Central memory CD8-positive, alpha-beta T cell (primary cell): ENCODE measurements at regions not wholly inside any gene's neighbourhood (a gene's known extent, or its start where the extent isn't known, plus 50 kb on each side); places are given as distances from the start of the nearest gene placed in this dataset.
"Not testable (repeated sequence)": the region's sequence is repeated elsewhere in the genome, so short reads cannot be mapped to it uniquely, and the experiment has no call there.

Experiments used
- ATAC-seq: fragments of 150-1000 bp; cut with Tn5 transposase; replicated peaks from 2 replicates; pipeline ENCODE4 v1.10.0; 2022; ENCODE audit warnings: mild to moderate bottlenecking, moderate FRiP score, moderate number of reproducible peaks; ENCODE audit not compliant: poor library complexity, severe bottlenecking; ENCODE audit errors: extremely low read depth
- DNase-seq, 2 donors: peaks; one replicate each; pipeline ENCODE4 v3.0.0; 2021; ENCODE audit warnings: low spot score in 2 of 2
- H3K27ac Mint-ChIP-seq: one replicate; pipeline ENCODE4 v1.8.0; 2022; ENCODE audit warnings: low read depth, mild to moderate bottlenecking, moderate library complexity, mixed read lengths
- H3K27me3 Mint-ChIP-seq: one replicate; pipeline ENCODE4 v1.8.0; 2022; ENCODE audit warnings: mixed read lengths
- H3K36me3 Mint-ChIP-seq: one replicate; pipeline ENCODE4 v1.8.0; 2022; ENCODE audit warnings: mild to moderate bottlenecking, moderate library complexity, mixed read lengths; ENCODE audit not compliant: insufficient read depth
- H3K4me1 Mint-ChIP-seq: one replicate; pipeline ENCODE4 v1.8.0; 2022; ENCODE audit warnings: mixed read lengths
- H3K4me3 Mint-ChIP-seq: one replicate; pipeline ENCODE4 v1.8.0; 2022; ENCODE audit warnings: mild to moderate bottlenecking, moderate library complexity, mixed read lengths
- H3K9me3 Mint-ChIP-seq: one replicate; pipeline ENCODE4 v1.8.0; 2022; ENCODE audit warnings: mixed read lengths

DNA sequence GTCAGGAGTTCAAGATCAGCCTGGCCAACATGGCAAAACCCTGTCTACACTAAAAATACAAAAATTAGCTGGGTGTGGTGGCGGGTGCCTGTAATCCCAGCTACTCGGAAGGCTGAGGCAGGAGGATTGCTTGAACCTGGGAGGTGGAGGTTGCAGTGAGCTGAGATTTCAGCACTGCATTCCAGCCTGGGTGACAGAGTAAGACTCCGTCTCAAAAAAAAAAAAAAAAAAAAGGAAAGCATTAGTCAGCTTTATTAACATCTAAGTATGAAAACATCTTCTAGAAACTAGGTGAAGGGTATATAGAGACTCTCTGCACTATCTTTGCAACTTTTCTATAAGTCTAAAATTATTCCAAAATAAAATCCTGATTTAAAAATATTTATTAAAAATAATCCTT lies 152.2 kb downstream of the BLID start:
- not testable (repeated sequence) for H3K27ac Mint-ChIP-seq

DNA sequence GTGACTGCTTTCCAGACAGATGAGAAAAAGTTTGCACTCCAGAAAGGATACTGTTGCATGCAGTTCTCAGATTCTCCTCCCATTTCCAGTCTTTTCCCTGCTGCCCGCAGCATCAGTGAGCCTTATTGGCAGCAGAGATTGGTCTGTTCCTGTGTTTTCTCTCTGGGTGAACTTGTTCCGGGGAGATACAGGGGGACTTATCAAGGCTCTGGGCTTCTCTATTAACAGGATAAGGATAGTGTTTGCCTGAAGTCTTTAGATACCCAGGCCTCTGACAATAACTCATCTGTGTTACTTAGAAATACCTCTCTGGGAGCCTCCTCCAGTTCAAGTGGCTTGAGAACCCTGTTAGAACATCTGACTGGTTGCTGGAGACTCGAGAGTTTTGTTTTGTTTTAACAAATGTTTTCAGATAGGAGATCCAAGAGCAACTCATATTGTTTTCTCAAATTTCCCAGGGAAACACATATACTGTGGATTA lies 154.7 kb downstream of the BLID start:
- Mint-ChIP-seq H3K27ac (no peak overlapping the region), H3K36me3 (no peaks in the 10 kb centered on the region), H3K4me1 (no peaks in the 10 kb centered on the region), H3K27me3 (peaks cover 27% of the 10 kb centered on the region), H3K9me3 (peaks cover 5% of the 10 kb centered on the region), H3K4me3 (no peak overlapping the region)
- DNase-seq: no peak
- no peak for ATAC-seq

More for the DNA sequence above, 152.2 kb downstream of the BLID start:
- not testable (repeated sequence) for DNase-seq, H3K4me3 Mint-ChIP-seq, H3K36me3 Mint-ChIP-seq, H3K4me1 Mint-ChIP-seq, ATAC-seq
- H3K9me3 Mint-ChIP-seq: peaks cover 12% of the 10 kb centered on the region
- peaks cover 29% of the 10 kb centered on the region for H3K27me3 Mint-ChIP-seq

GRCh38 chr11:121958971-121959325 lies 157.1 kb downstream of the BLID start:
- ATAC-seq (no peak), DNase-seq (no peak)
- H3K36me3 Mint-ChIP-seq: no peaks in the 10 kb centered on the region
- no peaks in the 10 kb centered on the region for H3K4me1 Mint-ChIP-seq
- H3K9me3 Mint-ChIP-seq: peaks cover 5% of the 10 kb centered on the region
- no peak overlapping the region for H3K4me3 Mint-ChIP-seq
- peaks cover 31% of the 10 kb centered on the region for H3K27me3 Mint-ChIP-seq
- H3K27ac Mint-ChIP-seq: no peak overlapping the region

DNA sequence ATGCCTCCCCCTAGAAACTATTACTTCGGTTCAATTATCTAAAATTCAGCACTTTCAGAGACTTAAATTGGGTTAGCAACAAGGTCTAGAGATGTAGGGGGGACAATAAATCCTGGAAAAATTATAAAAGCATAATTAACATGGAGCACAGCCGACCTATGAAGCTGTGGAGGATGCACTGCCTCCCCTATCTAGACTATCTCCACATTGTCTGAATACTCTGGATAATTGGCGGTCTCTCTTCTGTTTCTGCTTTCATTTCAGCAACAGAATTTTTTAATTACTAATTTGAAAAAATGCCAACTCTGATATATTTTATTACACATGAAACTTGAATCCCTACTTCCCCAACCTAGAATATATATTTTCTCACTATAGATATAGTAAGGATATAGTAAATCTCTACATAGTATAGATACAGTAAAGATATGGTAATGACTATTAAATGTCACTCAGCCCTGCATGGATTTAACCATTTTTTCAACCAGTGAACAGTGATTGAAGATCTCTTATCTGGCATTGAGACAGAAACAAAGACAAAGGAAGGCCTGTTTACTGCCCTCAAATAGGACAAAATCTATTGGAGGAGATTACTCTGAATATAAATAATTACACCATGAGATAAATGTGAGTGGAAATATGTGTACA lies 157.6 kb downstream of the BLID start:
- no peaks in the 10 kb centered on the region for H3K36me3 Mint-ChIP-seq
- no peak overlapping the region for H3K4me3 Mint-ChIP-seq
- H3K27me3 Mint-ChIP-seq: peaks cover 30% of the 10 kb centered on the region
- no peak for DNase-seq
- H3K4me1 Mint-ChIP-seq: no peaks in the 10 kb centered on the region
- H3K9me3 Mint-ChIP-seq: peaks cover 5% of the 10 kb centered on the region
- no peak for ATAC-seq
- no peak overlapping the region for H3K27ac Mint-ChIP-seq

GRCh38 chr11:121953122-121953521 lies 162.9 kb downstream of the BLID start:
- Mint-ChIP-seq H3K27me3 (peaks cover 14% of the 10 kb centered on the region), H3K4me3 (no peak overlapping the region), H3K4me1 (no peaks in the 10 kb centered on the region), H3K9me3 (no peaks in the 10 kb centered on the region), H3K27ac (no peak overlapping the region), H3K36me3 (no peaks in the 10 kb centered on the region)
- no peak for DNase-seq
- no peak for ATAC-seq

DNA sequence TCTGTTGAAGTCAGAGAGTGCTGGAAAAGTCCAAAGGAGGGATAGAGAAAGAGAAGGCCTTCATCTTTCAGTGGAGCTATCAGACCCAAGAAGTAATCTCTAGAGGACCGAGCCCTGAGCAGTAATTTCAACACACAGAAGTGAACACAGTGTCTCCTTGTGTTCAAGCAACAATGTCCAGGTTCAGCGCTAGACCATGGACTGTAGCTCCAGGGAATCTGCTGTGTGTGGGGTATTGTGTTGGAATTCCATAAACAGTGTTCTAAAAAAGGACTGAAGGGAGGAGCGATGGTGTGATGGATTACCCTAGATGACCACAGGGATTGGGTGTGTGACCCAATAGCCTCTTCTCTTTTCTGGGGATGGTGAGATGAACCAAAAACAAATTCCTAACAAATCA lies 165.9 kb downstream of the BLID start:
- Mint-ChIP-seq H3K36me3 (no peaks in the 10 kb centered on the region), H3K27me3 (no peaks in the 10 kb centered on the region), H3K4me1 (no peaks in the 10 kb centered on the region), H3K4me3 (no peak overlapping the region), H3K9me3 (no peaks in the 10 kb centered on the region), H3K27ac (no peak overlapping the region)
- DNase-seq (no peak), ATAC-seq (no peak)

GRCh38 chr11:121946514-121946913 lies 169.5 kb downstream of the BLID start:
- Mint-ChIP-seq H3K4me1 (no peaks in the 10 kb centered on the region), H3K36me3 (no peaks in the 10 kb centered on the region), H3K27ac (no peak overlapping the region), H3K27me3 (no peaks in the 10 kb centered on the region), H3K9me3 (no peaks in the 10 kb centered on the region), H3K4me3 (no peak overlapping the region)
- DNase-seq (no peak), ATAC-seq (no peak)

DNA sequence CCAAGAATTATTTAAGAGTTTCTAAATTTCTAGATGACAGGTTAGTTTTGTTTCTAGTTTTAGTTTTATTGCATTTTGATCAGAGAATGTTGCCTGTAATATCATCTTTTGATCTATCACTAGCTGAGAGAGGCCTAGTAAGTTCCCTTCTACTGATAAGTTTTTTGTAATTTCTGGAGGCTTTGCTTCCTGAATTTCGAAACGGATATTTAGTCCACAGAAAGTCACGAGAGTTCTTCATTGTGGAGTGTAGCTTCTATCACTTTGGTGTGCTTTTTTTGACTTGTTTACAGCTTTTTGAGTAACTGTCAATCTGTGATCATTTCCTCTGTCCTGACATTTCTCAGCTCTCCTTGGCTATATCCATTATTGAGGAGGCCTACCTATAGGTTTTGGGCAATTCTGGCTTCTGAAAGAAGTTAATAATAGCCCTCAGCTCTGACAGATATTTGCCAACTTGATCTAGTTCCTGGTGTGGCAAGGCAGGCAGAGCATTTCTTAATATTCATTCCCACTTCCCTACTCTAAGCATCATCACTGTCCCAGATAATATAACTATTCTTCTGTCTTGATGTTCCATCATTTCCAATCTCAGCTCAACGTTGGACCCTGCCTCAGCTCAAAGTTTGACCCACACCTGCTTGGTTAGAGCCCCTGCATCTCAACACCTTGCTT lies 171.3 kb downstream of the BLID start:
- no peaks in the 10 kb centered on the region for H3K36me3 Mint-ChIP-seq
- ATAC-seq: no peak
- H3K27ac Mint-ChIP-seq: no peak overlapping the region
- H3K4me1 Mint-ChIP-seq: no peaks in the 10 kb centered on the region
- H3K4me3 Mint-ChIP-seq: no peak overlapping the region
- H3K27me3 Mint-ChIP-seq: peaks cover 8% of the 10 kb centered on the region
- H3K9me3 Mint-ChIP-seq: no peaks in the 10 kb centered on the region
- no peak for DNase-seq

- Mint-ChIP-seq H3K9me3 (no peaks in the 10 kb centered on the region), H3K27me3 (peaks cover 9% of the 10 kb centered on the region), H3K4me3 (no peak overlapping the region), H3K4me1 (no peaks in the 10 kb centered on the region), H3K36me3 (no peaks in the 10 kb centered on the region), H3K27ac (no peak overlapping the region)
- no peak for DNase-seq
- no peak for ATAC-seq
These were observed 177.9 kb downstream of the BLID start for GRCh38 chr11:121938076-121938475.

GRCh38 chr11:121936781-121937447 lies 179.1 kb downstream of the BLID start:
- ATAC-seq: no peak
- H3K36me3 Mint-ChIP-seq: no peaks in the 10 kb centered on the region
- H3K9me3 Mint-ChIP-seq: no peaks in the 10 kb centered on the region
- peaks cover 20% of the 10 kb centered on the region for H3K27me3 Mint-ChIP-seq
- no peaks in the 10 kb centered on the region for H3K4me1 Mint-ChIP-seq
- H3K27ac Mint-ChIP-seq: no peak overlapping the region
- H3K4me3 Mint-ChIP-seq: no peak overlapping the region
- no peak for DNase-seq

DNA sequence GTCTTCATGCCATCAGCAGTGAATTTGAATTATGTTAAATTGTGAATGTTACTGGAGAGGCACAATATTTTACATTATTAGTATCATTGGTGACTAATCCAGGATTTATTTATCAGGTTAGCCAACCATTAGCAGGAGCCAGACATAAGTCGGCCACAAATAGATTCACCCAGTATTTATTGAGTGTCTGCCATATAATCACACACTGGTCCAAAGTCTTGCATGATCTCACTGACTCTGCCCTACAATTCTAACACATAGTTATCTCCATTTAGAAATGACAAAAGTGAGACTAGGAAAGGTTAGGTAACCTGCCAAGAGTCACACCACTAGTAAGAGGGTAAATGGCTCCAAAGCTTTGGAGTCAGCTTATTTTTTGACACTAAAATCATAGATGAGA lies 179.6 kb downstream of the BLID start:
- Mint-ChIP-seq H3K27me3 (peaks cover 26% of the 10 kb centered on the region), H3K4me3 (no peak overlapping the region), H3K27ac (no peak overlapping the region), H3K9me3 (no peaks in the 10 kb centered on the region), H3K36me3 (no peaks in the 10 kb centered on the region), H3K4me1 (no peaks in the 10 kb centered on the region)
- DNase-seq: no peak
- no peak for ATAC-seq

- Mint-ChIP-seq H3K36me3 (no peaks in the 10 kb centered on the region), H3K27ac (no peak overlapping the region), H3K9me3 (no peaks in the 10 kb centered on the region), H3K4me3 (no peak overlapping the region), H3K27me3 (peaks cover 20% of the 10 kb centered on the region), H3K4me1 (no peaks in the 10 kb centered on the region)
- no peak for ATAC-seq
- DNase-seq: no peak
These were observed 182.3 kb downstream of the BLID start for GRCh38 chr11:121933694-121934093.

DNA sequence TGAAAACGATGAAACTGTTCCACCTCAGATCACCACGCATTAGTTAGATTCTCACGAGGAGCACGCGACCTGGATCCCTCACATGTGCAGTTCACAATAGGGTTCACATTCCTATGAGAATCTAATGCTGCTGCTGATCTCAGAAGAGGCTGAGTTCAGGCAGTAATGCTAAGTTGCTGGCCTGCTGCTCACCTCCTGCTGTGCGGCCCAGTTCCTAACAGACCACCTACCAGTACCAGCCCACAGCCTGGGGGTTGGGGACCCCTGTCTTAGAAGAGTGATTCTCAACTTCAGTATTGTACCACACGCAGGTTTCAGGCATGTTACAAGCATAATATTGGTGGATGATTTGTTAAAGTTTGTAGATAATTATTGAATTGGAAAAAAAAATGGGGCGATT lies 182.7 kb downstream of the BLID start:
- Mint-ChIP-seq H3K4me1 (no peaks in the 10 kb centered on the region), H3K9me3 (no peaks in the 10 kb centered on the region), H3K27ac (no peak overlapping the region), H3K36me3 (no peaks in the 10 kb centered on the region), H3K27me3 (peaks cover 20% of the 10 kb centered on the region), H3K4me3 (no peak overlapping the region)
- no peak for DNase-seq
- ATAC-seq: no peak
